HG02981 (cell line): ENCODE measurements at regions not wholly inside any gene's neighbourhood (a gene's known extent, or its start where the extent isn't known, plus 50 kb on each side); places are given as distances from the start of the nearest gene placed in this dataset.
"Not testable (repeated sequence)": the region's sequence is repeated elsewhere in the genome, so short reads cannot be mapped to it uniquely, and the experiment has no call there.

ENCODE experiments used
- ATAC-seq: cut with Tn5 transposase; IDR thresholded peaks from one replicate; pipeline ENCODE4 v1.9.1; 2021; ENCODE audit warnings: mild to moderate bottlenecking, moderate library complexity; ENCODE audit not compliant: unreplicated experiment

DNA sequence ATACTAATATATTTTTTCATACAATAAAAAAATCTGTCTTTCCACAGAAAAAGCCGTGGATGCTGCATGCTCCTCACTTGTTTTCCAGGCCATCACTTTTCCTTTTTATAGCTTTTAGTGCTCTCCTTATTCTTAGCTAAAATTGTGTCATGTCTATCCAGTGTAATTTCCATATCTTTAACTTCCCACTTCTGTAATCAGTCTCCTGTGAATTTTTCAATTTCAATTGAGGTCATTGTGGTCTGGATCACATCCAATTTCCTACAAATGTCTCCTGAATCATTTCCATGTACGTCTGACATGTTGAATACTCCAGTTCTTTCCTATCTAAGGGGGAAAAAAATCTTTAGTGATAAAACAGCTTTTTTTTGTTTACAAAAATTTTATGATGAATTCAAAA, 838.2 kb upstream of the B3GALT2 start:
- no peak for ATAC-seq

DNA sequence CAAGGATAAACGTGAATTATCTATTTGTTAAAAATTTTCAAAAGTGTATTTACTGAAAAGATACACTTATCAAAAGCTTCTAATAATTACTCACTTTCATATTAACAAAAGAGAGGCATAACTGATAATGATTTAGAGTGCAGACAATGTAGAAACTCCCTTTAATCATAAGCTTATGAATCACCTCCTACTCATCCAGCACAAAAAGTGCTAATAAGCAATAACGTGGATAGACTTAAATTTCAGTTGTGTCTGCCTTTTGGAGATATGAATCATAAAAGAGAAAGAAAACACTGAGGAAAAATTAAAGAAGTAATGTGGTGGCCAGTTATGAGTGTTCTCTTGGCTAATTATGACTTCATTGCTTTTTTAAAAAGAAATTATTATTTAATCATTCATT, 827.6 kb upstream of the B3GALT2 start:
- ATAC-seq = no peak

DNA sequence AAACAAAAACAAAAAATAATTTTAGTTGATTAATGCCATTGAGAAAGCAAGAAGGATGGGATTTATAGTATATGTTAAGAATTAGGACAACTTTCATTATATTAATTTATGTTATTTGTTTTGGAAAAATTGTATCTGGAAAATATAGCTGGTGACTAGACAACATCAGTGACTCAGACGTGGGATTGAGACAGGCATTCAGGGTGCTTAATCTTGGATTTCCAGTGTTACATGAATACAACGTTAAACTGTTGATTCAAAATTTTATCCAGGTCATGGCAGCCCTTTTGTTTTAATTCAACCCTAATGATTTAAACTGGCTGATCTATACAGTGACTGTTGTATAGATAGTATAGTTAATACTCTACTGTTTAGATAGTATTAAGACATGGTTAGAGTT, 827.1 kb upstream of the B3GALT2 start:
- ATAC-seq = no peak

DNA sequence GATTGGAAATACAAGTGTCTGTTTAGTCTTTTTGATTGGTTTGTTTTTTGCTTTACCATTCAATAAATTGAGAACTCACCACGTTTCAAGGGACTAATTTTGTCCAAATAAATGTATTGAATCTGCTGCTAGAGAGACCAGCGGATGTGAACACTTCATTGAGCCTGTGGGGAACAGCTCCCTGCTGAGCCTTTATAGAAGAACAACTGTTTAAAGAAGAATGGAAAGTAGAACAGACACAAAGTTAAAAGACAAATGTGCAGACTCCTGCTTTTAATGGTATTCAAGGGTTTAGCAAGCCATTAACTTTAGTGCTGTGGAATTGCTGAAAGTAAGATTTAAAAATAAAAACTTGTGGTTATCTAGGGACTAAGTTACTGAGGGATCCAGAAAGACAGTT, 817.7 kb upstream of the B3GALT2 start:
- no peak for ATAC-seq

DNA sequence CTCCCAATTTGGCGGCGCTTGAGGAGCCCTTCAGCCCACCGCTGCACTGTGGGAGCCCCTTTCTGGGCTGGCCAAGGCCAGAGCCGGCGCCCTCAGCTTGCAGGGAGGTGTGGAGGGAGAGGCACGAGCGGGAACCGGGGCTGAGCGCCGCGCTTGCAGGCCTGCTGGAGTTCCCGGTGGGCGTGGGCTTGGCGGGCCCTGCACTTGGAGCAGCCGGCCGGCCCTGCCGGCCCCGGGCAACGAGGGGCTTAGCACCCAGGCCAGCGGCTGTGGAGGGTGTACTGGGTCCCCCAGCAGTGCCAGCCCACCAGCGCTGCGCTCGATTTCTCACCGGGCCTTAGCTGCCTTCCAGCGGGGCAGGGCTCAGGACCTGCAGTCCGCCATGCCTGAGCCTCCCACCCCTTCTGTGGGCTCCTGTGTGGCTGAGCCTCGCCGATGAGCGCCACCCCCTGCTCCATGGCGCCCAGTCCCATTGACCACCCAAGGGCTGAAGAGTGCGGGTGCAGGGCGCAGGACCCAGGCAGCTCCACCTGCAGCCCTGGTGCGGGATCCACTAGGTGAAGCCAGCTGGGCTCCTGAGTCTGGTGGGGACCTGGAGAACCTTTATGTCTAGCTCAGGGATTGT, 815.4 kb upstream of the B3GALT2 start:
- ATAC-seq = not testable (repeated sequence)

DNA sequence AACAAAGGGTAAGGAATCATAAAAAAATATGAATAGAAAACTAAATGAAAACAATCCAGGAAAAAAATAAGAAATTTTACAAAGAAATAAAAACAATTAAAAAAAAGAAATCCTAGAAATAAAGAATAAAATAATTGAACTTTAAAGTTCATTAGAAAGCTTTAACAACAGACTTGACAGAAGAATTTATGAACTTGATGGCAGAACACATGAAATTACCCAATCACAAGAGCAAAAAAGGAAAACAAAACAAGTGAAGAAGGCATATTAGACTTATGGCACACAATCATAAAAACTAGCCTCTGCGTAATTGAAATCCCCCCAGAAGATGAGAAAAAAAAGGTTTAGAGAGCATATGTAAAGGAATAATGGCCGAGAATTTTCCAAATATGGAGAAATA, 802.5 kb upstream of the B3GALT2 start:
- ATAC-seq = no peak

DNA sequence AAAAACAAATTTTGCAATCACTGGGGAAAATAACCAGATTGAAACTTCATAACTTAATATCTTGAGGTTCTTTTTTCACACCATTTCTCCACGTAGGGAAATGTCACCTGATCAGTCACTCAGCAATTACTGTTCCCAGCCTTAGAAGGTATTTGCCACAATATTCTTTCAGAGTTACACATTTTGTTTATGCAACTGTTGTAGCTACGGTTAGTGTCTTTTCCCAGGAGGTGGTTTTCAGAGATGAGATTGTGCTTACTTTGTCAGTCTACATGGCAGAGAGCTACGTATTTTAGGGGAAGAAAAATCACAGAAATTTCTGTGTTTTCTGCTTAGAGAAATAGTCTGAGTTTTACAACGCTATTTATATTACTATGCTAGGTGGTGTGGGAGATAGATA, 792.8 kb upstream of the B3GALT2 start:
- no peak for ATAC-seq

DNA sequence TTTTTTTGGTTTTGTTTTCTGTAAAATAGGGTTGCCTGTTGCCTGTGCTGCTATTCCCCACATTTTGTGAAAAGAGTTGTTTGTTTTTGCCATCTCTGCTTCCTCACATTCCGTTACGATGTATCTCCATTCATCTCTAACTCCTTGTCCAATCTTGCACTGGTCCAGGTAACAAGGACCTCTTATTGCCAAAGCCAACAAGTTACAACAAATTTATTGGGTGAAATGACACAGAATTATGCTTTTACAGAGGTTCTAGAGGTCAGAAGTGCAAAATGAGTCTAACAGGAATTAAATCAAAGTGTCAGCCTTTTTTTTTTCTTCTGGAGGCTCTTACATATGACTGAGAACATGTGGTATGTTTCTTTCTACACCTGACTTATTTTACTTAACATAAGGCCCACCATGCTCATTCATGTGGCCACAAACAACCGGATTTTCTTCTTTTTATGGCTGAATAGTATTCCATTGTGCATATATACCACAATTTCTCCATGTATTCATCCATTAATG, 787.9 kb upstream of the B3GALT2 start:
- ATAC-seq = no peak

DNA sequence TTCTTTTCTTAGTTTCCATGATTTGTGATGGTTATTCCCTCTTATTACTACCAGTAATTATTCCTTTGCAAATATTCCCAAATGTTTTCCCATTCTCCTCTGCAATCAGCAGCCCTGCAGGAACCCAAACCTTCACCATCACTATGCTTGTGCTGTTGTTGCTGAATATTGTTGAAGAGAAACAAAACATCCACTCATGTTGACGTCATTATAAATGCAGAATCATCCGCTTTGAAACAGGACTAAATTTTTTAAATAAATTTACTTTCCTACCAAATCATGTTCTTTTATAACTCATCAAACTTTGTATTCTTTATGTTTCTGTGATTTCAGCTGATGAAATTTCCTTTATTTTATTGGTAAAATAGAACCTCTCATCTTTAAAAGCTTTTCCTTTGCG, 787.0 kb upstream of the B3GALT2 start:
- no peak for ATAC-seq

DNA sequence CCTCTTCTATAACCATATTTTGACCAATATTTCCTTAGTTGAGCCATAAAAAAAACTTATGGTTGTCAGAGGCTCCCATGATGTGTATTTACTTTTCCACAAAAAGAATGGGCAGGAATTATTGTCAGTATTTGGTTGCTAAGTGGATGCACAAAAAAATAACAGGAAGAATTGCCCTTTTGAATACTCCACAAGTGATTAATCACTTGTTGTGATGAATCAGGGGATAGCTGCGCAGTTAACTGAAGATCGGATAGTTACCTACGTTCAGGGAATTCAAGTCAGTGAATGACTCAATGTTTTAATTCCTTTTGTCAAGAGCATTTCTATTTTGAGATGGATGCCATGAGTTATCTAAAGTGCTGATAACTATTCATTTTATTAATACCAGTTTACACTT, 785.2 kb upstream of the B3GALT2 start:
- no peak for ATAC-seq

DNA sequence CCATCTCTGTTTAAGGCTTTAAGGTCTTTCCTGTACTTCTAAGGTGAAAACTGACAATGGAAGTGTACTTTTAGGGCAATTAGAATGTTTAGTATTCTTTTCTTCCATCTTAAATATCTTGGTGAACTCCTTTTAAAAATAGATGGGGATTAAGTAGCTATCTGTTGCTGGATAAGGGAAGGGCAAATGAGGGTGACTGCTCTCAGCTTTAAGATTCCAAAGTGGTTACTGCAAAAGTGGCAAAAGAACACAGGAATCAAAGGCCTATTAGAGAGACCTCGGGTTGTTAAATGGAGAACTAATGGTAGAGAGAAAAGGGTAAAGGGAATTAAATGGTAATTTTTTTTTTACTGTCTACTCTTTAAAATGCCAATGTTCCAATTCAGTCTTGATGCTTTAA, 774.1 kb upstream of the B3GALT2 start:
- ATAC-seq = no peak

DNA sequence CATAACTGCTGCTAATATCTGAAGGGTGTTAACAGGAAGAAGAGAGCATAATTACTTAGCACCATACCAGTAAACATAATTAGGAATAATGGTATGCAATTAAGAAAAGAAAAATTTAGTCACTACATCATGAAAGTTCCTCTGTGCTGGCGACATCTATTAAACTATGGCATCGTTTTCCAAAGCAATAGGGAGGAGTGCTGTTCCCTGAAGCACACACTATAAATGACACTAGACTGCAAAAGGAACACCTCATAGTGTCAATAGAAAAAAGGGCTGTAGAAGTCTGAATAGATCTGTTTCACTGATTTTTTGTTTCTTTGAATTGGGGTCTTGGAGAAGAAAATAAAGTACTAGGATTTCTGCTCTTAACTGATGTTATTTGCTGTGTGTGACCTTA, 773.6 kb upstream of the B3GALT2 start:
- no peak for ATAC-seq

DNA sequence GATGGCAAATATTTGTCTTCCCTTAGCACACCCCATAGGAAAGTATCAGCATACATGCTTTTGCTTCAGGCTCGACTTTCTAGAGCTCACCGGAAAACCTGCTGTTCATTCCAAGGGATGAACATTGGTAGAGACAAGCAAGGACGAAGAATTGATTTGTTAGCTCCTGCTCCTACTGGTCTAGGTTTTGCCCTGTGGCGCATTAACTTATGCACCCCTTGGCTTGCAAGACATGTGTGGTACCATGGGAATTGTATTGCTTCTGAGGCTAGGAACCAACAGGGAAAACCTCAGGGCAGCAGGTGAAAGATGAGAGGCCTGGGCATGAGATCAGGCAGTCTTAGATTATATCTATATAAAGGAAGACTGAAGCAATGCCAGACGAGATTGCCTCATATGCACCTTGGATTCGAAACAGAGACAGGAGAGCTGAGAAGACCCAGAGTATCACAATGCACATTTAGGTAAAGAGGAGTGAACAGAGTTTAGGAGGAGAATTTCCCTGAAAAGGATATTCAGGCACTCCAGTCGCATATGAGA, 771.2 kb upstream of the B3GALT2 start:
- ATAC-seq = no peak

DNA sequence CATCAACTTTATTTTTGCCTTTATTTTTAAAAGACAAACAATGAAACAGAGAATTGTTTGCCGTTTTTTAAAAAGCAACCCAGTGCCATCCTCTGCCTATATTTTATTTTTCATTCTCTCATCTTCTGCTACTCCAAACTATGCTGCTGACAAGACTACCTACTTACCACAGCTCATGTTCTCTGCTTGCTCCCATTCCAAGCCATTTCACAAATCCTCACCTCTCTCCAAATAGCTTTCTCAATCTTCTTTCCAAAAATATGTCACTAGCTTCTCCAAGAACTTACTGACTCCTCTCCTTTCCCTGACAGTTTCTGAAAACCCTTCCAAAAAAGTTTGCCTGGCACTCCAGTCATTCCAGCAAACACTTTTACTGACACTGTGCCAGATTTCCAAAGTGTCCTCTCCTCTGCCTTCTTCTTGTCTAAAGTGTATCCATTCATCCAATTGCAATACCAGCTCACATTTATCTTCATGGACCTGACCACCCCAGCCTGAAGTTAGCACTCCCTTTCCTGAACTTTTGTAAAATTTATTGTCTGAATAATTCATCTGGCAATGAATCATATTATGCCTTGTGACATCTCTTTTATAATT, 766.5 kb upstream of the B3GALT2 start:
- no peak for ATAC-seq

DNA sequence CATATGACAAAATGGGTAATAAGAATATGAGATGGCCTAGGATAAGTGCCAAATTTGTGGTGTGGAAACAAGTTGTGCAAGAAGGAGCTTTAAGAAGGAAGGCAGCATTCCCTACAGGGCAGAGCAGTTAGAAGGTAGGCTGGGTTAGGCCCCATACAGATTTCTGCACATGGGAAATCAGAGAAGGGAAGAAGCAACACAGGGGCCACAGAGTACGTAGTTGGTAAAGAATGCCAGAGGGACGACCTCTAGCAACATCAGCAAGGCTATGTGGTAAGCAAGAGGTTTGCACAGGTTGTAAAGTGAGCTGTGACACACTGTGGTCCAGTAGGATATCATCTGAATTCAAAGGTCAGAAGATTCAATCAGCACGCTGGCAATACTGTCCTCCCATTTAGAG, 765.6 kb upstream of the B3GALT2 start:
- no peak for ATAC-seq

DNA sequence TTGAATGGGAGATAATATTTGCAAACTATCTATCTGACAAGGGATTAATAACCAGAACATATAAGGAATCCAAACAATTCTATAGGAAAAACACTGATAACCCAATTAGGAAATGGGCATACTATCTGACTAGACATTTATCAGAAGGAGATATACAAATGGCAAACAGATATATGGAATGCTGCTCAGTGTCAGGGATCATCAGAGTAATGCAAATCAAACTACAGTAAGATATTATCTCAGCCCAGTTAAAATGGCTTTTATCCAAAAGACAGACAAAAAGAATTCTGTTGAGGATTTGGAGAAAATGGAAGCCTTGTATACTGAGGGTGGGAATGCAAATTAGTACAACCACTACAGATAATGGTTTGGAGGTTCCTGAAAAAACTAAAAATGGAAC, 758.0 kb upstream of the B3GALT2 start:
- no peak for ATAC-seq

DNA sequence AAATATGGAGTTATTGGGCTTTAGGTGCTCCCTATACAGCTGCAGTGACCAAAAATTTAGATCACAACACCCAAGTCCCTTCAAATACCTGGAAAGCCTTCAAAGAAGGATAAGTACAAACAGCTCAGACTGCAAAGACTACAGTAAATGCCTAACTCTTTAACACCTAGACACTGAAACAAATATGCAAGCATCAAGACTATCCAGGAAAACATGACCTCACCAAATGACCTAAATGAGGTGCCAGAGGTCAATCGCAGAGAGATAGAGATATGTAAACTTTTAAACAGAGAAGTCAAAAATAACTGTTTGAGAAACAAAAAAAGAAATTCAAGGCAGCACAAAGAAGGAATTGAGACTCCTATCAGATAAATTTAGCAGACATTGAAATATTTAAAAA, 753.8 kb upstream of the B3GALT2 start:
- ATAC-seq = no peak

DNA sequence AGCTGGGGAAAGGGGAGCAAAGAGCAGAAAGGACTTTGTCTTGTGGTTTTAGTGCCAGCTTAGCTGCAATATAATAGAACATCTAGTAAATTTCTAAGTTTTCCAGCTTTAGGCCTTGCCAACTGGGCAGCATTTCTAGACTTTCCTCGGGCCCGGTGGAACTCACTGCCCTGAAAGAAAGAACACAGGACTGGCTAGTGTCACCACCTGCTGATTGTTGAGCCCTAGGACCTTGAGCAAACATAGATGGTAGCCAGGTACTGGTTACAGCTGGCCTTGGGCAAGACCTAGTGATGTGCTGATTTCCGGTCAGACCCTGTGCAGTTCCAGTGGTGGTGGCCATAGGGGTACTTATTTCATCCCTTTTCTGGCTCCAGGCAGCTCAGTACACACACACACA, 753.2 kb upstream of the B3GALT2 start:
- no peak for ATAC-seq

DNA sequence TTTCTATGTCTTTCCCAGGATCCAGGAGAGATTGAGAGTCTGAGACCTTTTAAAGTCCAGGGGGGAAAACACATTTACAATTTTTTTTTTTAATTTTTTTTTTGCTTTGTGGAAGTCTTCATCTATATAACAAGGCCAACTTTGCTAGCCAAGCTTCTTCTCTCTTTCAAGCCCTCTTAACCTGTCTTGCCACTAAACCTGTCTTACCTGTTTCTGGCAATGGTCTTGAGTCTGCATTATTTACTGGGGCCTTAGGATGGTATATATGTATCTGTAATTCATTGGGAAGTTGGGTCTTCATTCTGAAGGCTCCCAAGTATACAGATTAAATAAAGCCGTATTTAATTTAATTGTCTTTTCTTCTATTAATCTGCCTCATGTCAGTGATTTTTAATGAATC, 750.9 kb upstream of the B3GALT2 start:
- no peak for ATAC-seq

DNA sequence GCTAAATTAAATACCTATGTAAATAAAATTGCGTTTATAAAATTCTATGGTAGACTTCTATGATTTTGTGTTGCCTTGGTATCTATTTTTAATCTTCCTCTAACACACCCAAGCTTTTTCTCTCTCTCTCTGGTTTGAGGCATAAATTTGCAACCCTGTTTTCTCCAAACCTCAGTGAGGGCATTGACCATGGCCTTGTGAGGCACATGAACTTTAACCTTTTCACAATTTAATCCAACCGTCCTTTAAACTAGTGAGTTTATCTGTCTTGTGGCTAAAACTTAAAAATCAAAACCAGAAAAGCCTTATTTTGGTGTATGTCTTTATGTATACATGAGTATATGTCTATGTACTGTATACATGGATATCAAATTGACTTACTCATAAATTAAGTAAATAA, 746.6 kb upstream of the B3GALT2 start:
- ATAC-seq = no peak

DNA sequence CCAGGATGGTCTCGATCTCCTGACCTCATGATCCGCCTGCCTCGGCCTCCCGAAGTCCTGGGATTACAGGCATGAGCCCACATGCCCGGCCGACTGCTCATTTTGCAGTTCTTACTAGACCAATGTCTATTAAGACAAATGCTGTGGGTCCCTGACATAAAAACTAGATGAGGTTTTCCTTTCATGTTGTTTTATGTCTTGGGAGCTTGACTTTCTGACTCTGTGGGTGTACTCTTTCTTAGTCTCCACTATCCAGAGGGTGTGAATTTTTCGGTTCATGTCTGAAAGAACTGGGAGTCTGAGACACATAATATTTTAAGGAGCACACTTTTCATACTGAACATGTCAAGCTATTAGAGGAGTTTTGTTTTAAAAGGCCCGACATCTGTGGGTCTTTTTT, 744.9 kb upstream of the B3GALT2 start:
- no peak for ATAC-seq

DNA sequence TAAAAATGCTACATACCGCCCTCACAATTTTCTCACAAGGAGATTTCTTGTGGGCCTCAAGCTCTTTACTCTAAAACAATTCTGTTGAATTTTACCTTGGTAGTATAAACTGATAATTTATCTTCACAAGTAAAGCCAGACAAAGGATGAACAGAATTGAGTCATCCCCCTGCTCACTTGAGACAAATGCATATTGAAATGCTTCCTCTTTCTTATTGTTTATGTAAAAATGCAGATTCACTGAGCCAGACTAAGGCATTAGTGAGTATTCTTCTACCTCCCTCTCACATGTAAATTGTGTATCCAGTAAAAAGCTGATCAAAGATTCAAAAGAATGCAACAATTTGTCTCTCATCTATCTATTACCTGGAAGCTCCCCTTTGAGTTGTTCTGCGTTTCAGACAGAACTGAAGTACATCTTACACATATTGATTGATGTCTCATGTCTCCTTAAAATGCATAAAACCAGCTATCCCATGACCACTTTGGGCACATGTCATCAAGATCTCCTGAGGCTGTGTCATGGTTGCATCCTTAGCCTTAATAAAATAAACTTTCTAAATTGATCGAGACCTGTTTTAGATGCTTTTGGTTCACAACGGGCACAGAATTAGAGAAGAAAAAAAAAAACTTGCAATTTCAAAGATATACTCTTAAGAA, 743.1 kb upstream of the B3GALT2 start:
- ATAC-seq = no peak
